GM23248 (cell line): ENCODE measurements at regions not wholly inside any gene's neighbourhood (a gene's known extent, or its start where the extent isn't known, plus 50 kb on each side); places are given as distances from the start of the nearest gene placed in this dataset.
A peak's percentile ranks its signal among the peaks of the same experiment; 100 is the strongest.
"Not testable (repeated sequence)": the region's sequence is repeated elsewhere in the genome, so short reads cannot be mapped to it uniquely, and the experiment has no call there.

Experiments
- DNase-seq: peaks from one replicate; pipeline ENCODE4 v3.0.0-alpha.2; 2015
- H2AFZ ChIP-seq: fragments of 200-600 bp; sonication (generic); 2 replicates; pipeline ENCODE4 v1.6.1; 2016; ENCODE audit warnings: antibody characterized with exemption
- H3F3A ChIP-seq: fragments of 200-600 bp; sonication (generic); 2 replicates; pipeline ENCODE4 v1.6.1; 2016; ENCODE audit warnings: mild to moderate bottlenecking, antibody characterized with exemption, mixed run types; ENCODE audit not compliant: insufficient read depth
- H3K27ac ChIP-seq: fragments of 200-600 bp; sonication (generic); 2 replicates; pipeline ENCODE4 v1.5.1; 2016; ENCODE audit warnings: mild to moderate bottlenecking
- H3K27me3 ChIP-seq: fragments of 200-600 bp; sonication (generic); replicated peaks from 2 replicates; pipeline ENCODE4 v1.6.1; 2016; ENCODE audit warnings: mild to moderate bottlenecking; ENCODE audit not compliant: insufficient read depth
- H3K36me3 ChIP-seq: fragments of 200-600 bp; sonication (generic); 2 replicates; pipeline ENCODE4 v1.6.1; 2016; ENCODE audit warnings: low read depth, mild to moderate bottlenecking
- H3K4me1 ChIP-seq: fragments of 200-600 bp; sonication (generic); 2 replicates; pipeline ENCODE4 v1.6.1; 2016; ENCODE audit warnings: mild to moderate bottlenecking; ENCODE audit not compliant: insufficient read depth
- H3K4me2 ChIP-seq: fragments of 200-600 bp; sonication (generic); one replicate; pipeline ENCODE4 v1.6.1; 2016; ENCODE audit warnings: mild to moderate bottlenecking; ENCODE audit not compliant: unreplicated experiment
- H3K4me3 ChIP-seq: fragments of 200-600 bp; sonication (generic); 2 replicates; pipeline ENCODE4 v1.5.1; 2016; ENCODE audit warnings: mild to moderate bottlenecking
- H3K79me2 ChIP-seq: fragments of 200-600 bp; sonication (generic); 2 replicates; pipeline ENCODE4 v1.6.1; 2016; ENCODE audit warnings: mild to moderate bottlenecking; ENCODE audit not compliant: insufficient read depth
- H3K9ac ChIP-seq: fragments of 200-600 bp; sonication (generic); 2 replicates; pipeline ENCODE4 v1.6.1; 2016; ENCODE audit warnings: mild to moderate bottlenecking
- H3K9me2 ChIP-seq: fragments of 200-600 bp; sonication (generic); 2 replicates; pipeline ENCODE4 v1.6.1; 2016; ENCODE audit warnings: mixed run types, mild to moderate bottlenecking, moderate library complexity; ENCODE audit not compliant: insufficient read depth
- H3K9me3 ChIP-seq: fragments of 200-600 bp; sonication (generic); one replicate; pipeline ENCODE4 v1.6.1; 2017; ENCODE audit warnings: low read depth
- H4K20me1 ChIP-seq: fragments of 200-600 bp; sonication (generic); 2 replicates; pipeline ENCODE4 v1.6.0; 2016; ENCODE audit not compliant: insufficient read depth
- EZH2 ChIP-seq: fragments of 200-600 bp; sonication (generic); IDR thresholded peaks from 2 replicates; pipeline ENCODE4 v1.6.1; 2018; ENCODE audit warnings: antibody characterized with exemption, mild to moderate bottlenecking; ENCODE audit not compliant: insufficient read depth, poor library complexity, severe bottlenecking
- EZH2phosphoT487 ChIP-seq: fragments of 200-600 bp; sonication (generic); IDR thresholded peaks from 2 replicates; pipeline ENCODE4 v1.6.1; 2018; ENCODE audit warnings: antibody characterized with exemption, moderate library complexity, mild to moderate bottlenecking, low read depth; ENCODE audit not compliant: insufficient read depth
- WGBS, 2 experiments: methylation state at CpG; one replicate each; pipeline ENCODE4 v1.1.6; 2015 to 2017; ENCODE audit warnings: low lambda C conversion rate in 2 of 2, low coverage in 1 of 2; ENCODE audit errors: missing lambda C conversion rate in 2 of 2; 5-methylcytosine and 5-hydroxymethylcytosine counted together
- in situ Hi-C: fragments of 300-500 bp; cut with MboI; formaldehyde crosslinking; loops from 2 replicates; pipeline ENCODE4 v1.15.0; 2020

DNA sequence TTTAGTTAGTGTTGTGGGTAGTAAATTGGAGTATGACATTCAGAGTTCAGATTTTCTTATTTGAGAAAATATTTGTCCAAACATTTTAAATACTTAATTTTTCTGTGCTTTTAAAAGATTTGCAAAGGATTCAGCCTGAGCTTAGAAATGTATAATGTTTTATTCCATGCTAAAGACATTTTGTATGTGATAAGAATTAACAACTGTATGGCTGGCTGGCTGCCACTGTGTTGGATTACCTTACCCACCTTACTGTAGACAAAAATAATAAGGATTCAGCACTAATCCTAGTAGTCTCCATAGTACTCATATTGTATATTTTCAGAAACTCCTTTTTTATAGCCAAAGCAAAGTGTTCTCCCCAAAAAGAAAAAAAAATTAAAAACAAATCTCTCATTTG is 74.8 kb downstream of the TANC2 start:
- Histone ChIP-seq H3K4me3 (peak overlapping the region; percentile 28; the same call in 1 of the 2 replicates), H3K9me2 (no peaks in the 10 kb centered on the region), H3K27me3 (no peaks in the 10 kb centered on the region), H3K9me3 (no peaks in the 10 kb centered on the region), H2AFZ (no peak overlapping the region), H4K20me1 (peaks cover 8% of the 10 kb centered on the region; the same call in 1 of the 2 replicates), H3K4me2 (peak overlapping the region; percentile 75), H3K27ac (peak overlapping the region; percentile 36; the same call in 1 of the 2 replicates), H3K79me2 (peaks cover 100% of the 10 kb centered on the region), H3K9ac (0 out of 2 replicates have a peak overlapping the region, but pooled peaks have one; percentile 3), H3F3A (peaks cover 25% of the 10 kb centered on the region; the same call in 1 of the 2 replicates), H3K36me3 (no peaks in the 10 kb centered on the region; the same call in 1 of the 2 replicates), H3K4me1 (peaks cover 35% of the 10 kb centered on the region)
- no peak for DNase-seq
- no peak for TF ChIP-seq EZH2
- TF ChIP-seq EZH2phosphoT487, result no peak
- in situ Hi-C loops, result no loop called here

DNA sequence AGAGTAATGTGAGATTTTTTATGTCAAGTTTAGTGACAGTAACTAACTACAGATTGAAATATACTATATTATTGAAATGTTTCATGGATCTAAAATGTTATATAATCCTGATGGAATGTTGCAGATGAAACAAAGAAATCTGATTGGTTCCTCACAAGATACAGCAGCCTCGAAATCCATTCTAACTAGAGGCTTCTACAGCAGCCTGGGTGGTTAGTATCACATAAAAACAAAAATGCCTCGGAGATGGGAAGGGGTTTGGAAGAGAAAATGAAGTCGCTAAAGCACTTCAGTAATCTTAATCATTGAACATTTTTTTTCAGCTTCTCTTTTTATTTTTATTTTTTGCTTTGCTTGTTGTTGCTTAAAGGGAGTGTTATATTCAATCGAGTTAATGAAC is 75.2 kb downstream of the TANC2 start:
- Histone ChIP-seq H3K4me2 (peak overlapping the region; percentile 75), H3K27me3 (no peaks in the 10 kb centered on the region), H3F3A (peaks cover 22% of the 10 kb centered on the region; the same call in 1 of the 2 replicates), H3K27ac (no peak overlapping the region), H3K9ac (no peak overlapping the region), H3K9me2 (no peaks in the 10 kb centered on the region), H3K79me2 (peaks cover 100% of the 10 kb centered on the region), H4K20me1 (peaks cover 8% of the 10 kb centered on the region; the same call in 1 of the 2 replicates), H3K4me1 (peaks cover 31% of the 10 kb centered on the region), H3K9me3 (no peaks in the 10 kb centered on the region), H3K4me3 (no peak overlapping the region), H3K36me3 (no peaks in the 10 kb centered on the region; the same call in 1 of the 2 replicates), H2AFZ (no peak overlapping the region)
- TF ChIP-seq EZH2phosphoT487 (no peak), EZH2 (no peak)
- in situ Hi-C loops, result no loop called here
- WGBS, 2 experiments, result 99 to 100% methylated on average over 4 of the region's 4 CpGs
- DNase-seq, result no peak

GRCh38 chr17:63041722-63042121 is 75.7 kb downstream of the TANC2 start:
- DNase-seq, result no peak
- no peaks in the 10 kb centered on the region for H3K27me3 ChIP-seq
- no peaks in the 10 kb centered on the region for H3K9me3 ChIP-seq
- no peak overlapping the region for H3K4me2 ChIP-seq
- in situ Hi-C loops, result no loop called here
- no peaks in the 10 kb centered on the region; the same call in 1 of the 2 replicates for H3K36me3 ChIP-seq
- peaks cover 8% of the 10 kb centered on the region; the same call in 1 of the 2 replicates for H4K20me1 ChIP-seq
- TF ChIP-seq EZH2 (no peak), EZH2phosphoT487 (no peak)
- no peak overlapping the region for H3K9ac ChIP-seq
- peaks cover 100% of the 10 kb centered on the region for H3K79me2 ChIP-seq
- H3F3A ChIP-seq, result peaks cover 17% of the 10 kb centered on the region; the same call in 1 of the 2 replicates
- H3K27ac ChIP-seq, result no peak overlapping the region
- WGBS, 2 experiments, result 96% methylated on average over 2 of the region's 2 CpGs
- H2AFZ ChIP-seq, result no peak overlapping the region
- H3K4me3 ChIP-seq, result no peak overlapping the region
- no peaks in the 10 kb centered on the region for H3K9me2 ChIP-seq
- H3K4me1 ChIP-seq, result peaks cover 26% of the 10 kb centered on the region

- H3K79me2 ChIP-seq, result peaks cover 100% of the 10 kb centered on the region
- peaks cover 12% of the 10 kb centered on the region; the same call in 1 of the 2 replicates for H4K20me1 ChIP-seq
- H3K36me3 ChIP-seq, result no peaks in the 10 kb centered on the region; the same call in 1 of the 2 replicates
- no peaks in the 10 kb centered on the region for H3K9me3 ChIP-seq
- no peak overlapping the region for H2AFZ ChIP-seq
- no peak overlapping the region for H3K4me2 ChIP-seq
- H3K27me3 ChIP-seq, result no peaks in the 10 kb centered on the region
- H3K4me1 ChIP-seq, result peaks cover 26% of the 10 kb centered on the region
- in situ Hi-C loops, result no loop called here
- peaks cover 17% of the 10 kb centered on the region; the same call in 1 of the 2 replicates for H3F3A ChIP-seq
- WGBS, 2 experiments, result 78 to 80% methylated on average over 2 of the region's 2 CpGs
- no peak for TF ChIP-seq EZH2
- TF ChIP-seq EZH2phosphoT487, result no peak
- H3K9me2 ChIP-seq, result no peaks in the 10 kb centered on the region
- no peak overlapping the region for H3K27ac ChIP-seq
- no peak overlapping the region for H3K4me3 ChIP-seq
- no peak overlapping the region for H3K9ac ChIP-seq
- DNase-seq, result no peak
These were observed 76.3 kb downstream of the TANC2 start for GRCh38 chr17:63042256-63042812.

- H3K4me3 ChIP-seq, H3K36me3 ChIP-seq, H3K9ac ChIP-seq, H3K4me1 ChIP-seq, in situ Hi-C loops, DNase-seq, H3F3A ChIP-seq, H2AFZ ChIP-seq, H3K9me3 ChIP-seq, H3K27ac ChIP-seq, H3K9me2 ChIP-seq, H3K27me3 ChIP-seq, H3K4me2 ChIP-seq: not testable (repeated sequence)
- Histone ChIP-seq H3K79me2 (peaks cover 98% of the 10 kb centered on the region), H4K20me1 (peaks cover 21% of the 10 kb centered on the region; the same call in 1 of the 2 replicates)
- whole genome bisulfite sequencing, 2 experiments, result 96 to 98% methylated on average over 2 of the region's 2 CpGs
These were observed 91.5 kb downstream of the TANC2 start for GRCh38 chr17:63057560-63057959.
